ENCODE measurements at regions not wholly inside any gene's neighbourhood (a gene's known extent, or its start where the extent isn't known, plus 50 kb on each side); places are given as distances from the start of the nearest gene placed in this dataset.
"Not testable (repeated sequence)": the region's sequence is repeated elsewhere in the genome, so short reads cannot be mapped to it uniquely, and the experiment has no call there.

DNA sequence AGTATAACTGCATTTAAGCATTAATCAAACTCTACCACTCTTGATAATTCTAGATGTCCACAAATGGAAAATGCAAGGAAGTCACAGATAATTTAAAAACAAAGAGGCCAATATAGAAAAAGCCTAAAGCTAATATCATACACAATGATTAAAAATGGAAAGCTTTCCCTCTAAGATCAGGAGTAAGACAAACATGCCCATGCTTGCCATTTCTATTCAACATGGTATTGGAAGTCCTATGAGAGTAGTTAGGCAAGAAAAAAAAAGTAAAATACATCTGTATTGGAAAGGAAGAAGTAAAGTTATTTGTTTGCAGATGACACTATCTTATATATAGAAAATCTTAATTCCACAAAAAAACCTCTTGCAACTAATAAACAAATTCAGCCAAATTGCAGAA, 164.6 kb upstream of the FERMT1 start:
- no peak overlapping the region for H3K27ac Mint-ChIP-seq
- no peaks in the 10 kb centered on the region for H3K27me3 Mint-ChIP-seq
- H3K4me1 Mint-ChIP-seq (ENCODE audit: low read depth): no peaks in the 10 kb centered on the region
- no peak for DNase-seq (ENCODE audit: low spot score, unreplicated experiment)
- H3K36me3 Mint-ChIP-seq (ENCODE audit: insufficient read depth): peaks cover 2% of the 10 kb centered on the region
- H3K9me3 Mint-ChIP-seq (ENCODE audit: low read depth): peaks cover 35% of the 10 kb centered on the region
- no peak overlapping the region for H3K4me3 Mint-ChIP-seq (ENCODE audit: low read depth)
- TF ChIP-seq, protein P1, sequence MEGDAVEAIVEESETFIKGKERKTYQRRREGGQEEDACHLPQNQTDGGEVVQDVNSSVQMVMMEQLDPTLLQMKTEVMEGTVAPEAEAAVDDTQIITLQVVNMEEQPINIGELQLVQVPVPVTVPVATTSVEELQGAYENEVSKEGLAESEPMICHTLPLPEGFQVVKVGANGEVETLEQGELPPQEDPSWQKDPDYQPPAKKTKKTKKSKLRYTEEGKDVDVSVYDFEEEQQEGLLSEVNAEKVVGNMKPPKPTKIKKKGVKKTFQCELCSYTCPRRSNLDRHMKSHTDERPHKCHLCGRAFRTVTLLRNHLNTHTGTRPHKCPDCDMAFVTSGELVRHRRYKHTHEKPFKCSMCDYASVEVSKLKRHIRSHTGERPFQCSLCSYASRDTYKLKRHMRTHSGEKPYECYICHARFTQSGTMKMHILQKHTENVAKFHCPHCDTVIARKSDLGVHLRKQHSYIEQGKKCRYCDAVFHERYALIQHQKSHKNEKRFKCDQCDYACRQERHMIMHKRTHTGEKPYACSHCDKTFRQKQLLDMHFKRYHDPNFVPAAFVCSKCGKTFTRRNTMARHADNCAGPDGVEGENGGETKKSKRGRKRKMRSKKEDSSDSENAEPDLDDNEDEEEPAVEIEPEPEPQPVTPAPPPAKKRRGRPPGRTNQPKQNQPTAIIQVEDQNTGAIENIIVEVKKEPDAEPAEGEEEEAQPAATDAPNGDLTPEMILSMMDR (IDR thresholded peaks at IDR 0.05; ENCODE audit: unreplicated experiment): no peak

DNA sequence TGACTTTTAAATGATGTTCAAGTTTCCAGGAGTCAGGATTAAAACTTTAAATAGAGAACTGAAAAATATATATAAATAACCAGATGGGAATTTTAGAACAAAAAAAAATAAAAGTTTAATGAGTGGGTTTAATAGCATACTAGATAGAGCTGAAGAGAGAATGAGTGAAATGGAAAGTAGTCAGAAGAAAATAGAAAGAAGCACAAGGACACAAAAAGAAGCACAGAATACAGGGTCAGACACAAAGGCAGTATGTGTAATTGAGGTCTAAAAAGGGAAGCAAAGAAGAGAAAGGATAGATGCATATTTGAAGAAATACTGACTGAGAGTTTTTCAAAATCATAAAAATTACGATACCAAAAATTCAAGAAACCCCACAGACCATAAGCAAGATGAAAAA, 159.8 kb upstream of the FERMT1 start:
- Mint-ChIP-seq H3K36me3 (ENCODE audit: insufficient read depth) (peaks cover 2% of the 10 kb centered on the region), H3K4me3 (ENCODE audit: low read depth) (no peak overlapping the region), H3K9me3 (ENCODE audit: low read depth) (peaks cover 20% of the 10 kb centered on the region), H3K4me1 (ENCODE audit: low read depth) (no peaks in the 10 kb centered on the region), H3K27ac (no peak overlapping the region), H3K27me3 (no peaks in the 10 kb centered on the region)
- TF ChIP-seq, protein P1 (IDR thresholded peaks at IDR 0.05; ENCODE audit: unreplicated experiment): no peak
- DNase-seq (ENCODE audit: low spot score, unreplicated experiment): no peak

GRCh38 chr20:6277661-6278240, 154.9 kb upstream of the FERMT1 start:
- no peak overlapping the region for H3K27ac Mint-ChIP-seq
- TF ChIP-seq, protein P1 (IDR thresholded peaks at IDR 0.05; ENCODE audit: unreplicated experiment): no peak
- peaks cover 3% of the 10 kb centered on the region for H3K9me3 Mint-ChIP-seq (ENCODE audit: low read depth)
- no peaks in the 10 kb centered on the region for H3K27me3 Mint-ChIP-seq
- no peak for DNase-seq (ENCODE audit: low spot score, unreplicated experiment)
- no peak overlapping the region for H3K4me3 Mint-ChIP-seq (ENCODE audit: low read depth)
- H3K36me3 Mint-ChIP-seq (ENCODE audit: insufficient read depth): peaks cover 2% of the 10 kb centered on the region
- H3K4me1 Mint-ChIP-seq (ENCODE audit: low read depth): no peaks in the 10 kb centered on the region

DNA sequence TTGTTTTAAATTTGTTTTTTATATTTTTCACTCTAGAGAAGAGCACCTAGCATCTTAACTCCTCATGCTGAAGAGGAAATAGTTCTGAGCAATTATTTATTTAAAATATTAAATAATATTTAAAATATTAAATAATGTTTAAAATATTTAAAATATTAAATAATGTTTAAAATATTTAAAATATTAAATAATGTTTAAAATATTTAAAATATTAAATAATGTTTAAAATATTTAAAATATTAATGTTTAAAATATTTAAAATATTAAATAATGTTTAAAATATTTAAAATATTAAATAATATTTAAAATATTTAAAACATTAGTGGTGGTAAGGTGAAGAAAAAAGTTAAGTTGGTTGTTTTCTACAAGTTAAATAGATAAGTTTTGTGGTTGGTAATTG, 147.6 kb upstream of the FERMT1 start:
- H3K36me3 Mint-ChIP-seq (ENCODE audit: insufficient read depth); H3K9me3 Mint-ChIP-seq (ENCODE audit: low read depth); H3K27ac Mint-ChIP-seq; H3K4me3 Mint-ChIP-seq (ENCODE audit: low read depth); H3K4me1 Mint-ChIP-seq (ENCODE audit: low read depth); H3K27me3 Mint-ChIP-seq; DNase-seq (ENCODE audit: low spot score, unreplicated experiment): not testable (repeated sequence)

DNA sequence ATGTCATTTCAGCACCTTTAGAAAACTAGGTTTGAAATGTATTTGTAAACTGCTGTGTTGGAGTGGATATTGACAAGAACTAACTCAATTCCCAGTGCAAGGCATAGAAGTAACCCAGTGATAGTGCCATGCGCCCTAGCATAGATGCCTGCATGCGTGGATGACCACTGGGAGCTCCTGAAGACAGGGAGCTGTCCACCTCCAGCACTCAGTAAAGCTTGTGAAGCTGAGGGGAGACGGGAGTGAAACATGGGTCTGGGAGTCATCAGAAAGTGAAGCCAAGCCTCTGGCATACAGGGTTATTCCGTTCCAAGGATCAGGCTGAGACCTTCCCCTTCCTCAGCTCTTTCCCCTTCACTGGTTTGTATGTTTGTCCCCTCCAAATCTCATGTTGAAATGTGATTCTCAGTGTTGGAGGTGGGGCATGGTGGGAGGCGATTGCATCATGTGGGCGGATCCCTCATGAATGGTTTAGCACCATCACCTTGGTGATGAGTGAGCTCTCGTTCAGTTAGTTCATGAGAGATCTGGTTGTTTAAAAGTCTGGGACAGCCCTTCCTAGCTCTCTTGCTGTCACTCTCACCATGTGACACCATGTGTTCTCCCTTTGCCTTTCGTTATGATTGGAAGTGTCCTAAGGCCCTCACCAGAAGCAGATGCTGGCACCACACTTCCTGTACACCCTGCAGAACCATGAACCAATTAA, 146.5 kb upstream of the FERMT1 start:
- Mint-ChIP-seq H3K27me3 (no peaks in the 10 kb centered on the region), H3K9me3 (ENCODE audit: low read depth) (no peaks in the 10 kb centered on the region), H3K36me3 (ENCODE audit: insufficient read depth) (no peaks in the 10 kb centered on the region), H3K27ac (no peak overlapping the region), H3K4me3 (ENCODE audit: low read depth) (no peak overlapping the region), H3K4me1 (ENCODE audit: low read depth) (peaks cover 6% of the 10 kb centered on the region)
- DNase-seq (ENCODE audit: low spot score, unreplicated experiment): no peak
- TF ChIP-seq, protein P1 (IDR thresholded peaks at IDR 0.05; ENCODE audit: unreplicated experiment): no peak
